ENCODE measurements at regions not wholly inside any gene's neighbourhood (a gene's known extent, or its start where the extent isn't known, plus 50 kb on each side); places are given as distances from the start of the nearest gene placed in this dataset.

DNA sequence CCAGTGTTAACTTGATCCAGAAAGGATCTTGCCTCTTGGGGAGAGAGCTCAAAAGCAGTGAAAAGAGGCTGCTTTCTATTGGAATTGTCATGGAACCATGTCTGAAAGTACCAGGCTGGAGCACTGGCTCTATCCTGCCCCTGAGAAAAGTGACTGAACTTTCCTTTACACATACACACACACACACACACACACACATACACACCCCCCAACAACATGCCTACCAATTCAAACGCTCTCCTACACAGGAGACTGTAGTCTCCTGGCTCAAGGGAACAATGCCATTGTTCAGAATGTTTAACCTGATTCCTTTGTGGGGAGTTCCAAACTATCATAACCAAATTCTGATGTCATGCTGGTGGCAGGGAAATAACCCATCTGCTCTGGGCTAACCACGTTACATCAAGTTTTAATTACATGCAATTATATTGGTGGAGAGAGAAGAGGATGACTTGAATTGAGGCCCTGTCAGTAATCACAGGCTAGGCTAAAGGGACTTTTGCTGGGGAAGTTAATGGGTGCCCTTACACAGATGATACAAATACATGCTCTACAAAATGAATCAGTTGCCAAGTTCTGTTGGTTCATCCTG is 52.3 kb upstream of the DUSP10 start:
- ATAC-seq (no peak), DNase-seq (no peak)
- H3K36me3 ChIP-seq (ENCODE audit: low read depth, low read length) = no peaks in the 10 kb centered on the region

DNA sequence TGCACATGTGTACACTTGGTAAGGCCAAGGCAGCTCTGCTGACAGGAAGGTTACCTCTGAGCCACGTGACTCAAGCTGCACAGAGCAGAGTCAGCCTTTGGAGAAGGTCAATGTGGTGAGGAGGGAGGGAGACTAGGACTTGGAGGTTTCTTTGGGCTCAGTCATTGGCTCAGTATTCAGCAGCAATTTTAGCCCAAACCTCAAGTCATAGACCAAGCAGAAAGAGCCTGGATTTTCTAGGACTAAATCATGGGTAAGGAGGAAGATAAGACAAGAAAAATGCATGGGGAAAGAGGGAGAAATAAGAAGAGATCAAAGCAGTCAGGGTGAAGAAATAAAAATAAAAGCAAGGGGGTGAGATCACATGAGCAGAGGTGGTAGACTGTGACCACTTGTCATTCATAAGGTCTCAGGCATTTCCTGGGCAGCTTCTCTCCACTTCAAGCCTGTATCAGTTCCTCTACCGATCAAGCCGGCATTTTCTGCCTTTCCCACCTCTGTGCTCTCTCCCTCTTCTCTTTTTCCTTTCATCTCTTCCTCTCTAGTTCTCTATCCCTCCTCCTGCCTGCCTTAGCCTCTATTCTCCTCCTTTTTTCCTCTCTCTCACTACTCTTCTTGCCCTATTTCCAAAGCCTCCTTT is 51.7 kb upstream of the DUSP10 start:
- DNase-seq = no peak
- H3K27ac ChIP-seq (ENCODE audit: low read length) = no peak overlapping the region
- H3F3A ChIP-seq (ENCODE audit: low read length, unreplicated experiment) = no peaks in the 10 kb centered on the region
- H3K4me2 ChIP-seq (ENCODE audit: low read length) = no peak overlapping the region
- no peaks in the 10 kb centered on the region for H3K27me3 ChIP-seq (ENCODE audit: low read length)
- H3K79me2 ChIP-seq (ENCODE audit: low read length) = no peaks in the 10 kb centered on the region
- H3K9me2 ChIP-seq (replicated peaks; ENCODE audit: low read length) = no peaks in the 10 kb centered on the region
- H3K4me1 ChIP-seq (ENCODE audit: insufficient read depth, low read length) = no peaks in the 10 kb centered on the region
- H3K9ac ChIP-seq (ENCODE audit: low read length) = no peak overlapping the region
- no peaks in the 10 kb centered on the region for H3K36me3 ChIP-seq (ENCODE audit: low read depth, low read length)
- no peak for TF ChIP-seq EZH2 (IDR thresholded peaks at IDR 0.05; ENCODE audit: low read length, unreplicated experiment)
- TF ChIP-seq, protein P1, sequence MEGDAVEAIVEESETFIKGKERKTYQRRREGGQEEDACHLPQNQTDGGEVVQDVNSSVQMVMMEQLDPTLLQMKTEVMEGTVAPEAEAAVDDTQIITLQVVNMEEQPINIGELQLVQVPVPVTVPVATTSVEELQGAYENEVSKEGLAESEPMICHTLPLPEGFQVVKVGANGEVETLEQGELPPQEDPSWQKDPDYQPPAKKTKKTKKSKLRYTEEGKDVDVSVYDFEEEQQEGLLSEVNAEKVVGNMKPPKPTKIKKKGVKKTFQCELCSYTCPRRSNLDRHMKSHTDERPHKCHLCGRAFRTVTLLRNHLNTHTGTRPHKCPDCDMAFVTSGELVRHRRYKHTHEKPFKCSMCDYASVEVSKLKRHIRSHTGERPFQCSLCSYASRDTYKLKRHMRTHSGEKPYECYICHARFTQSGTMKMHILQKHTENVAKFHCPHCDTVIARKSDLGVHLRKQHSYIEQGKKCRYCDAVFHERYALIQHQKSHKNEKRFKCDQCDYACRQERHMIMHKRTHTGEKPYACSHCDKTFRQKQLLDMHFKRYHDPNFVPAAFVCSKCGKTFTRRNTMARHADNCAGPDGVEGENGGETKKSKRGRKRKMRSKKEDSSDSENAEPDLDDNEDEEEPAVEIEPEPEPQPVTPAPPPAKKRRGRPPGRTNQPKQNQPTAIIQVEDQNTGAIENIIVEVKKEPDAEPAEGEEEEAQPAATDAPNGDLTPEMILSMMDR (conservative IDR thresholded peaks at IDR 0.05; ENCODE audit: low read depth, low read length) = no peak
- TF ChIP-seq EZH2phosphoT487 (IDR thresholded peaks at IDR 0.05; ENCODE audit: borderline replicate concordance, low read length) = no peak
- intact Hi-C loops (cut with micrococcal nuclease) = no loop called here
- H3K4me3 ChIP-seq (ENCODE audit: low read length) = no peak overlapping the region
- H2AFZ ChIP-seq (ENCODE audit: low read length) = no peak overlapping the region
- H3K9me3 ChIP-seq (ENCODE audit: low read length) = no peaks in the 10 kb centered on the region
- no peak for ATAC-seq
- H4K20me1 ChIP-seq (ENCODE audit: low read length) = no peaks in the 10 kb centered on the region
- no TSS peak for BruUV-seq (replicated peaks)
- ChIA-PET POLR2A (ENCODE audit: unreplicated experiment) (no interaction called here), CTCF (no interaction called here)

More for the DNA sequence above, 52.3 kb upstream of the DUSP10 start:
- ChIA-PET POLR2A (ENCODE audit: unreplicated experiment) (no interaction called here), CTCF (no interaction called here)
- Histone ChIP-seq H3K79me2 (ENCODE audit: low read length) (no peaks in the 10 kb centered on the region), H3K4me2 (ENCODE audit: low read length) (no peak overlapping the region), H3K4me1 (ENCODE audit: insufficient read depth, low read length) (no peaks in the 10 kb centered on the region), H3K4me3 (ENCODE audit: low read length) (no peak overlapping the region), H3K27ac (ENCODE audit: low read length) (no peak overlapping the region), H3K9me3 (ENCODE audit: low read length) (0 out of 2 replicates have a peak, but pooled peaks cover 1% of the 10 kb centered on the region), H3F3A (ENCODE audit: low read length, unreplicated experiment) (no peaks in the 10 kb centered on the region), H3K9me2 (replicated peaks; ENCODE audit: low read length) (no peaks in the 10 kb centered on the region), H4K20me1 (ENCODE audit: low read length) (no peaks in the 10 kb centered on the region), H3K9ac (ENCODE audit: low read length) (no peak overlapping the region), H2AFZ (ENCODE audit: low read length) (no peak overlapping the region), H3K27me3 (ENCODE audit: low read length) (no peaks in the 10 kb centered on the region)
- BruUV-seq (replicated peaks) = no TSS peak
- intact Hi-C loops (cut with micrococcal nuclease) = no loop called here
- TF ChIP-seq EZH2phosphoT487 (IDR thresholded peaks at IDR 0.05; ENCODE audit: borderline replicate concordance, low read length) = no peak
- TF ChIP-seq, protein P1 (conservative IDR thresholded peaks at IDR 0.05; ENCODE audit: low read depth, low read length) = no peak
- no peak for TF ChIP-seq EZH2 (IDR thresholded peaks at IDR 0.05; ENCODE audit: low read length, unreplicated experiment)

DNA sequence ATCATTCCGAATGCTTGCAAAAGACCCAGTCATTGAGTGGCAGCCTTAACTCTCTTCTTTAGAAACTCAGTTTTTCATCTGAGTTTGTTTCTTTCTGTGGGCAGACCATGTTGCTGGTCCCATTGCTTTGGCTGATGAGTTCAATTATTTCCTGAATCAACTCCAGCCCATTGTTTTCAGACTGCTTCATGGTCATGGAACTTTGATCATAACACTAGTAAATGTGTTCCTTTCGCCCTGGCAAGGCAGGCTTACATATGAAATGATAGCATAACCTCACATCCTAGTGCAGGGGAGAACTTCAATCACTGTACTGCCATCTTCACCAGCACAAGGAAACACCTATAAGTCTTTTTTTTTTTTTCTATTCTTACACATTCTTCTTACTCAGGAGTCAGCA is 50.0 kb upstream of the DUSP10 start:
- H3K9me3 ChIP-seq (ENCODE audit: low read length) = no peaks in the 10 kb centered on the region
- no peak overlapping the region for H3K4me3 ChIP-seq (ENCODE audit: low read length)
- H3K27ac ChIP-seq (ENCODE audit: low read length) = no peak overlapping the region
- TF ChIP-seq EZH2 (IDR thresholded peaks at IDR 0.05; ENCODE audit: low read length, unreplicated experiment) = no peak
- no peak for TF ChIP-seq EZH2phosphoT487 (IDR thresholded peaks at IDR 0.05; ENCODE audit: borderline replicate concordance, low read length)
- TF ChIP-seq, protein P1 (conservative IDR thresholded peaks at IDR 0.05; ENCODE audit: low read depth, low read length) = no peak
- ChIA-PET POLR2A (ENCODE audit: unreplicated experiment) (no interaction called here), CTCF (no interaction called here)
- intact Hi-C loops (cut with micrococcal nuclease) = no loop called here
- no peak overlapping the region for H3K4me2 ChIP-seq (ENCODE audit: low read length)
- H4K20me1 ChIP-seq (ENCODE audit: low read length) = no peaks in the 10 kb centered on the region
- H3K27me3 ChIP-seq (ENCODE audit: low read length) = no peaks in the 10 kb centered on the region
- H3K9ac ChIP-seq (ENCODE audit: low read length) = no peak overlapping the region
- H3K36me3 ChIP-seq (ENCODE audit: low read depth, low read length) = no peaks in the 10 kb centered on the region
- H3K79me2 ChIP-seq (ENCODE audit: low read length) = no peaks in the 10 kb centered on the region
- no peaks in the 10 kb centered on the region for H3F3A ChIP-seq (ENCODE audit: low read length, unreplicated experiment)
- no peaks in the 10 kb centered on the region for H3K4me1 ChIP-seq (ENCODE audit: insufficient read depth, low read length)
- no peaks in the 10 kb centered on the region for H3K9me2 ChIP-seq (replicated peaks; ENCODE audit: low read length)
- no peak overlapping the region for H2AFZ ChIP-seq (ENCODE audit: low read length)
- DNase-seq (no peak), ATAC-seq (no peak)
- no TSS peak for BruUV-seq (replicated peaks)

Measured in PC-3 (cell line).